Peyer's patch (tissue), 4 donors: ENCODE measurements at regions not wholly inside any gene's neighbourhood (a gene's known extent, or its start where the extent isn't known, plus 50 kb on each side); places are given as distances from the start of the nearest gene placed in this dataset.

ENCODE experiments used
- DNase-seq, 3 donors: peaks; one replicate each; pipeline ENCODE4 v3.0.0-alpha.2; 2017 to 2019
- H3K27ac ChIP-seq, 4 donors: fragments of 200-600 bp; sonication (generic); one replicate each; pipeline ENCODE4 v1.5.1; 2016 to 2019
- H3K27me3 ChIP-seq, 2 donors: fragments of 200-600 bp; sonication (generic); one replicate each; pipeline ENCODE4 v1.5.1; 2019
- H3K36me3 ChIP-seq, 3 donors: fragments of 200-600 bp; sonication (generic); one replicate each; pipeline ENCODE4 v1.5.1; 2016 to 2019
- H3K4me1 ChIP-seq, 4 donors: fragments of 200-600 bp; sonication (generic); one replicate each; pipeline ENCODE4 v1.5.1; 2016 to 2019
- H3K4me3 ChIP-seq, 4 donors: fragments of 200-600 bp; sonication (generic); 1 replicate in 3 of 4; 2 replicates in 1 of 4; pipeline ENCODE4 v1.5.1; 2016 to 2019; ENCODE audit warnings: mild to moderate bottlenecking in 1 of 4
- H3K9me3 ChIP-seq, 4 donors: fragments of 200-600 bp; sonication (generic); one replicate each; pipeline ENCODE4 v1.5.1; 2016 to 2019; ENCODE audit warnings: mild to moderate bottlenecking in 1 of 4
- CTCF ChIP-seq, 6 experiments: fragments of 450-650 bp in 4 of 6; fragments of 200-600 bp in 2 of 6; sonication (generic) in 1 of 6; IDR thresholded peaks; one replicate each; pipeline ENCODE4 v1.5.1; 2017 to 2019; ENCODE audit warnings: antibody characterized with exemption in 6 of 6, mild to moderate bottlenecking in 3 of 6, moderate library complexity in 1 of 6
- POLR2A ChIP-seq, 2 donors: fragments of 450-650 bp; IDR thresholded peaks; one replicate each; pipeline ENCODE4 v1.5.1; 2017; ENCODE audit warnings: antibody characterized with exemption in 2 of 2, mild to moderate bottlenecking in 2 of 2, moderate library complexity in 2 of 2

- no peaks in the 10 kb centered on the region for H3K27me3 ChIP-seq
- peaks cover 0 to under 1% (median 0%) of the 10 kb centered on the region in 4 donors for H3K9me3 ChIP-seq
- TF ChIP-seq POLR2A (IDR thresholded peaks at IDR 0.05) (no peak), CTCF (IDR thresholded peaks at IDR 0.05) (no peak)
- H3K4me1 ChIP-seq = no peaks in the 10 kb centered on the region
- H3K4me3 ChIP-seq = no peak overlapping the region
- H3K27ac ChIP-seq = no peak overlapping the region
- no peaks in the 10 kb centered on the region for H3K36me3 ChIP-seq
- no peak for DNase-seq
These were observed 587.0 kb upstream of the GRAMD2B start for GRCh38 chr5:125836256-125836655.

- no peak for DNase-seq
These were observed 585.3 kb upstream of the GRAMD2B start for GRCh38 chr5:125837866-125838265.

GRCh38 chr5:125847561-125847960, 575.6 kb upstream of the GRAMD2B start:
- TF ChIP-seq POLR2A (IDR thresholded peaks at IDR 0.05) = no peak
- no peak for DNase-seq
- Histone ChIP-seq H3K27me3 (no peaks in the 10 kb centered on the region), H3K27ac (no peak overlapping the region), H3K36me3 (no peaks in the 10 kb centered on the region), H3K4me1 (no peaks in the 10 kb centered on the region), H3K4me3 (no peak overlapping the region), H3K9me3 (no peaks in the 10 kb centered on the region)

More at GRCh38 chr5:125837866-125838265, 585.3 kb upstream of the GRAMD2B start:
- Histone ChIP-seq H3K36me3 (no peaks in the 10 kb centered on the region), H3K9me3 (peaks cover 0 to 5% (median 0%) of the 10 kb centered on the region in 4 donors), H3K4me3 (no peak overlapping the region), H3K27me3 (no peaks in the 10 kb centered on the region), H3K4me1 (no peaks in the 10 kb centered on the region), H3K27ac (no peak overlapping the region)
- TF ChIP-seq CTCF (IDR thresholded peaks at IDR 0.05) (no peak), POLR2A (IDR thresholded peaks at IDR 0.05) (no peak)

GRCh38 chr5:125848751-125849150, 574.5 kb upstream of the GRAMD2B start:
- no peak for DNase-seq
- H3K36me3 ChIP-seq = no peaks in the 10 kb centered on the region
- TF ChIP-seq CTCF (IDR thresholded peaks at IDR 0.05) (no peak), POLR2A (IDR thresholded peaks at IDR 0.05) (no peak)

GRCh38 chr5:125856949-125857348, 566.3 kb upstream of the GRAMD2B start:
- Histone ChIP-seq H3K36me3 (no peaks in the 10 kb centered on the region), H3K4me1 (no peaks in the 10 kb centered on the region), H3K27me3 (no peaks in the 10 kb centered on the region), H3K4me3 (no peak overlapping the region), H3K27ac (no peak overlapping the region), H3K9me3 (no peaks in the 10 kb centered on the region)
- no peak for TF ChIP-seq POLR2A (IDR thresholded peaks at IDR 0.05)
- no peak for TF ChIP-seq CTCF (IDR thresholded peaks at IDR 0.05)
- no peak for DNase-seq

More at GRCh38 chr5:125848751-125849150, 574.5 kb upstream of the GRAMD2B start:
- H3K27me3 ChIP-seq = no peaks in the 10 kb centered on the region
- H3K27ac ChIP-seq = no peak overlapping the region
- H3K4me1 ChIP-seq = no peaks in the 10 kb centered on the region
- no peaks in the 10 kb centered on the region for H3K9me3 ChIP-seq
- no peak overlapping the region for H3K4me3 ChIP-seq

- no peaks in the 10 kb centered on the region for H3K4me1 ChIP-seq
These were observed 559.6 kb upstream of the GRAMD2B start for GRCh38 chr5:125863579-125863978.

More at GRCh38 chr5:125863579-125863978, 559.6 kb upstream of the GRAMD2B start:
- TF ChIP-seq CTCF (IDR thresholded peaks at IDR 0.05) (no peak), POLR2A (IDR thresholded peaks at IDR 0.05) (no peak)
- Histone ChIP-seq H3K4me3 (no peak overlapping the region), H3K36me3 (no peaks in the 10 kb centered on the region), H3K27me3 (no peaks in the 10 kb centered on the region), H3K9me3 (no peaks in the 10 kb centered on the region), H3K27ac (no peak overlapping the region)
- DNase-seq = no peak
